ENCODE measurements at regions not wholly inside any gene's neighbourhood (a gene's known extent, or its start where the extent isn't known, plus 50 kb on each side); places are given as distances from the start of the nearest gene placed in this dataset.

GRCh38 chr4:179692222-179692621 is 2250.0 kb upstream of the AGA start:
- TF ChIP-seq EZH2 (IDR thresholded peaks at IDR 0.05; ENCODE audit: borderline replicate concordance, low read depth, low read length, poor library complexity, severe bottlenecking) = no peak
- no peak for TF ChIP-seq CTCF (conservative IDR thresholded peaks at IDR 0.05; ENCODE audit: low read depth, low read length)
